Heart left ventricle (tissue), 13 donors: ENCODE measurements at regions not wholly inside any gene's neighbourhood (a gene's known extent, or its start where the extent isn't known, plus 50 kb on each side); places are given as distances from the start of the nearest gene placed in this dataset.
"Not testable (repeated sequence)": the region's sequence is repeated elsewhere in the genome, so short reads cannot be mapped to it uniquely, and the experiment has no call there.

Source experiments
- CTCF ChIP-seq, 12 donors: fragments of 200-600 bp; sonication (generic) in 4 of 12; IDR thresholded peaks; one replicate each; pipeline versions ENCODE4 v1.5.0 to v1.8.0; 2018 to 2022; ENCODE audit warnings: antibody characterized with exemption in 12 of 12, mild to moderate bottlenecking in 5 of 12
- POLR2A ChIP-seq, 2 donors: fragments of 450-650 bp; IDR thresholded peaks; one replicate each; pipeline ENCODE4 v1.6.1; 2017; ENCODE audit warnings: antibody characterized with exemption in 2 of 2, mild to moderate bottlenecking in 2 of 2, moderate library complexity in 2 of 2
- donor health status: ischemic (EF 13 %, LVEDD 7.1; RV severe dilation, severe dysfunction).
- donor health status: DM: no; HTN: yes; CAD: no.
- donor health status: DM: no; HTN: no; CAD: no.
- donor health status: ischemic (EF 25% LVEDD 6.9; RV normal size, moderate dysfunction).
- donor health status: ischemic (EF 25% LVEDD 5.7; RV mildly dilated, moderate dysfunction).
- donor health status: ischemic (EF 35%, LVEDD 5.7; RV mildly dilated, moderate dysfunction).
- donor health status: nonischemic (EF 11% LVEDD 7.7; RV severe dilation, severe dysfunction).
- donor health status: DM: yes; HTN: yes; CAD: no.
- donor health status: PGD.
- donor health status: ischemic (EF 29% LVEDD 5.4; RV normal size, mild dysfunction).
- donor health status: nonischemic (EF 23%, LVEDD 6.1; RV moderate dilation, normal function).

- not testable (repeated sequence) for TF ChIP-seq CTCF, POLR2A (IDR thresholded peaks at IDR 0.05)
These were observed 129.8 kb upstream of the MB21D2 start for GRCh38 chr3:193047461-193047860.
